Brain microvascular endothelial cell (primary cell): ENCODE measurements at regions not wholly inside any gene's neighbourhood (a gene's known extent, or its start where the extent isn't known, plus 50 kb on each side); places are given as distances from the start of the nearest gene placed in this dataset.

Experiments used
- DNase-seq: peaks from one replicate; pipeline ENCODE4 v3.0.0-alpha.2; 2020
- H3K27ac ChIP-seq: fragments of 250-450 bp; sonication (Bioruptor Pico); 2 replicates; pipeline ENCODE4 v1.5.1; 2020; ENCODE audit warnings: mild to moderate bottlenecking, moderate library complexity
- H3K27me3 ChIP-seq: fragments of 250-450 bp; sonication (Bioruptor Pico); replicated peaks from 2 replicates; pipeline ENCODE4 v1.5.1; 2020; ENCODE audit warnings: mild to moderate bottlenecking
- H3K36me3 ChIP-seq: fragments of 250-450 bp; sonication (Bioruptor Pico); replicated peaks from 2 replicates; pipeline ENCODE4 v1.5.1; 2020; ENCODE audit warnings: mild to moderate bottlenecking
- H3K4me3 ChIP-seq: 2 replicates; pipeline ENCODE4 v1.5.1; 2011; ENCODE audit warnings: low read depth, mild to moderate bottlenecking, control low read depth, low read length, moderate library complexity
- in situ Hi-C: cut with HindIII; loops from 2 replicates; pipeline ENCODE4 v1.10.0; 2017; ENCODE audit warnings: low sequenced_read_pairs, low pct_ligation_motif_present
- TF ChIP-seq, protein P1 (sequence below): IDR thresholded peaks from 2 replicates; pipeline ENCODE4 v1.5.1; 2011; ENCODE audit warnings: low read depth, mild to moderate bottlenecking, moderate library complexity, low read length, control low read depth, inconsistent platforms; ENCODE audit errors: missing control alignments

DNA sequence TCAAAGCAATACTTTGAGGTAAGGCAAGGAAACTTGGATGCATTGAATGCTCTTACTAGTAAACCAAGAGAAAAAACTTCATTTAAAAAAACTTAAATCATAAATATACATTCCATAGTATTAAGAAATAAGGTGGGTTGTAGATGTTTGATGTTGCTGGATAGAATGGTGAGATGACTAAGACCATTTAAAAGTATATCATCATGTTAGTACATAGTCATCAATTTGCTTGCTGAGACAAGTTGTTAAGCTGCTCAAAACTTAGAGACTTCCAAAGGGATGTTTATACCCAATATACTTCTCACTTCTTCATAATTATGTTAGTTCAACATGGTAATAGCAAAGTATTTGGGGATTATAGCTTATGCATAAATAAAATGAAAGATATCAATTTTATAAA, 675.5 kb upstream of the MGAT4C start:
- H3K36me3 ChIP-seq: no peaks in the 10 kb centered on the region
- DNase-seq: no peak
- H3K27me3 ChIP-seq: no peaks in the 10 kb centered on the region
- H3K4me3 ChIP-seq: no peak overlapping the region
- TF ChIP-seq, protein P1, sequence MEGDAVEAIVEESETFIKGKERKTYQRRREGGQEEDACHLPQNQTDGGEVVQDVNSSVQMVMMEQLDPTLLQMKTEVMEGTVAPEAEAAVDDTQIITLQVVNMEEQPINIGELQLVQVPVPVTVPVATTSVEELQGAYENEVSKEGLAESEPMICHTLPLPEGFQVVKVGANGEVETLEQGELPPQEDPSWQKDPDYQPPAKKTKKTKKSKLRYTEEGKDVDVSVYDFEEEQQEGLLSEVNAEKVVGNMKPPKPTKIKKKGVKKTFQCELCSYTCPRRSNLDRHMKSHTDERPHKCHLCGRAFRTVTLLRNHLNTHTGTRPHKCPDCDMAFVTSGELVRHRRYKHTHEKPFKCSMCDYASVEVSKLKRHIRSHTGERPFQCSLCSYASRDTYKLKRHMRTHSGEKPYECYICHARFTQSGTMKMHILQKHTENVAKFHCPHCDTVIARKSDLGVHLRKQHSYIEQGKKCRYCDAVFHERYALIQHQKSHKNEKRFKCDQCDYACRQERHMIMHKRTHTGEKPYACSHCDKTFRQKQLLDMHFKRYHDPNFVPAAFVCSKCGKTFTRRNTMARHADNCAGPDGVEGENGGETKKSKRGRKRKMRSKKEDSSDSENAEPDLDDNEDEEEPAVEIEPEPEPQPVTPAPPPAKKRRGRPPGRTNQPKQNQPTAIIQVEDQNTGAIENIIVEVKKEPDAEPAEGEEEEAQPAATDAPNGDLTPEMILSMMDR: no peak
- in situ Hi-C loops: no loop called here
- no peak overlapping the region for H3K27ac ChIP-seq

DNA sequence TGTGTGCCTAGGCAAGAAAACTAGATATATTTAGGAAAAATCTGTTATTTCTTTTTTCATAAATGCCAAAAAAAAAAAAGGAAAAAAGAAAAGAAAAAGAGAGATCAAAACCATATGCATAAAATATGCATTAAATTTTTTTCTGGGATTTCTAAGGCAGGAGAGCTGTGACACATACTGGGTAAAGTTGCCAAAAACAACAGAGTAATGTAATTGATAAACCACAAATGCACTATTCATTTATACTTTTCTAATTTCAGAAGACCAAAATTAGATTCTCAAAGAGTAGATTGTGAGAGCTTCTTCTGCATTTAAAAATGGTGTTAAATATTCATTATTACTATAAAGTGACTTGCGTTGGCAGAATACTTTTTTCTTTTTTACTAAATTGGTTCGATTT, 673.8 kb upstream of the MGAT4C start:
- no peak for DNase-seq
- H3K27me3 ChIP-seq: no peaks in the 10 kb centered on the region
- no peak overlapping the region for H3K27ac ChIP-seq
- no peak overlapping the region for H3K4me3 ChIP-seq
- H3K36me3 ChIP-seq: no peaks in the 10 kb centered on the region
- in situ Hi-C loops: no loop called here
- TF ChIP-seq, protein P1: no peak

DNA sequence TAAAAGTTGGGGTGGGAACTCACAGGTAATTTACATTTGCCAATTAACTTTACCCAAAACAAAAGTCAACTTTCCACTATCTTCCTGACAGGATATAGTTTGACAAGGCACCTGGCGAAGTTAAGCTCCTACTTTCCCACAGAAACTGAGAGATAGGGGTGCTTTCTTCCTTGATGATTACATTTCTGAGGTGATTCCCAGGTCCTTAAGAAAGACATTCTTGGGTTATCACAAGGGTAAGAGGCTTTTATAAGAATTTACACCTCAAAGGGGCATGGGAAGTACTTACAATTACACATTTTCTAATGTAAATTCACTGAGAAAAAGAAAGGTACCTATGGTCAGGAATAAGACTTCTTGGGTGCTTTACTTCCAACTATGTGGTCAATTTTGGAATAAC, 660.9 kb upstream of the MGAT4C start:
- Histone ChIP-seq H3K36me3 (no peaks in the 10 kb centered on the region), H3K27ac (no peak overlapping the region), H3K4me3 (no peak overlapping the region), H3K27me3 (no peaks in the 10 kb centered on the region)
- TF ChIP-seq, protein P1: no peak
- DNase-seq: no peak
- in situ Hi-C loops: no loop called here

DNA sequence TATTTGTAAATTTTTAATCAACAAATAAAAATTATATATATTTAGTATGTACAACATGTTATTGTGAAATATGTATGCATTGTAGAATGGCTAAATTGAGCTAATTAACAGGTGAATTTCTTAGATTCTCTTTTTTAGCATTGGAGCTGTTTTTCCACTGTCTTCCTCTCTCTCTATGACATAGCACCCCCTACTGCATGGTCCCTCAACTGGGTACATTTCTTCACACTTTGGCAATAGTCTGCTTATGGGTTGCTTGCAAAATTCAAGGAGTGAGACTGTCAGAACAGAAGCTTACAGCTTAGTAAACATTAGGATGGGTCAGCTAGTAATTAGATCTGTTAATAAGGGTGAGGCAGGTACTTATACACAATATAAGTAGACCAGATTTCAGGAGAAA, 658.5 kb upstream of the MGAT4C start:
- Histone ChIP-seq H3K27ac (no peak overlapping the region), H3K36me3 (no peaks in the 10 kb centered on the region), H3K4me3 (no peak overlapping the region), H3K27me3 (no peaks in the 10 kb centered on the region)
- in situ Hi-C loops: no loop called here
- TF ChIP-seq, protein P1: peak; percentile 72
- DNase-seq: peak; percentile 34

DNA sequence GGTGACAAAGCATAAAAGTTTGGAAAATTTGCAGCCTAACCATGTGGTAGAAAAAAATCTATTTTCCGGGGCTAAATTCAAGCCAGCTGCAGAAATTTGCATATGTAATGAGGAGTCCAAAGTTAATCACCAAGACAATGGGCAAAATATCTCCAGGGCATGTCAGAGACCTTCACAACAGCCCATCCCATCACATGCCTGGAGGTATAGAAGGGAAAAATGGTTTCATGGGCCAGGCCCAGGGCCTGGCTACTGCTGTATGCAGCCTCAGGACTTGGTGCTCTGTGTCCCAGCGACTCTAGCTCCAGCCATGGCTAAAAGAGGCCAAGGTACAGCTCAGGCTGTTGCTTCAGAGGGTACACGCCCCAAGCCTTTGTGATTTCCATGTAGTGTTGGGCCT, 655.8 kb upstream of the MGAT4C start:
- in situ Hi-C loops: no loop called here
- Histone ChIP-seq H3K27me3 (no peaks in the 10 kb centered on the region), H3K36me3 (no peaks in the 10 kb centered on the region), H3K4me3 (no peak overlapping the region), H3K27ac (no peak overlapping the region)
- TF ChIP-seq, protein P1: no peak
- no peak for DNase-seq

DNA sequence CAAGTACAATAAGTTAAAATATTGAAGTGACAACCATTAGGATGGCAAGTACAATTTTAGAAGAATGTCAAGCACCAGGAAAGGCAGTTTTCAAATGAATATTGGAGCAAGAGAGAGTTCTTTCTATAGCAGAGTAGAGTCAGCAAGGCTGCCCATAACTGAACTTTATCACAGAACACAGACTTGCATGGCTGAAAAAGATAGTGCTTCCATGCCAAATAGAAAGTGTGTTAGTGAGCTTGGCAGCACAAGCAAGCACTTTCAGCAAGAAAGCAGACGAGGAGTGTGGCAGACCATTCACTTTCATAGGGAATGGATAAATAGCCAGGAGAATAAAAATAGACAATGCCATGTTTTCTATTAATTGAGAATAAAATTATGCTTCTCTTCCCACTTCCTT, 647.0 kb upstream of the MGAT4C start:
- TF ChIP-seq, protein P1: no peak
- H3K27ac ChIP-seq: no peak overlapping the region
- in situ Hi-C loops: no loop called here
- DNase-seq: no peak
- no peaks in the 10 kb centered on the region for H3K27me3 ChIP-seq
- no peaks in the 10 kb centered on the region for H3K36me3 ChIP-seq
- H3K4me3 ChIP-seq: no peak overlapping the region
